ENCODE measurements at regions not wholly inside any gene's neighbourhood (a gene's known extent, or its start where the extent isn't known, plus 50 kb on each side); places are given as distances from the start of the nearest gene placed in this dataset.

- intact Hi-C loops (cut with micrococcal nuclease), result no loop called here
- H3K4me3 ChIP-seq (ENCODE audit: low read length), result no peak overlapping the region
- peaks cover 0 to 8% of the 10 kb centered on the region in 2 donors for H3K27me3 Mint-ChIP-seq (ENCODE audit: low read depth in 2 of 2)
- 80% methylated on average over 11 of the region's 11 CpGs for WGBS (ENCODE audit: insufficient coverage)
- H3K27me3 ChIP-seq (ENCODE audit: control insufficient read depth, insufficient read depth, low read length), result no peaks in the 10 kb centered on the region
- no peaks in the 10 kb centered on the region for H3K36me3 Mint-ChIP-seq
- H3K9me3 ChIP-seq (ENCODE audit: control insufficient read depth, insufficient read depth, low read length), result no peaks in the 10 kb centered on the region
- H3K4me1 Mint-ChIP-seq, result no peaks in the 10 kb centered on the region
- no peak for TF ChIP-seq CTCF (IDR thresholded peaks at IDR 0.05)
- no peak overlapping the region for H3K27ac Mint-ChIP-seq
- no peak overlapping the region for H3K4me3 Mint-ChIP-seq
- H3K4me1 ChIP-seq (ENCODE audit: control insufficient read depth, insufficient read depth, low read length), result no peaks in the 10 kb centered on the region
- H3K27ac ChIP-seq (ENCODE audit: low read length), result no peak overlapping the region
- no peak for DNase-seq
- peaks cover 2 to 5% of the 10 kb centered on the region in 2 donors for H3K9me3 Mint-ChIP-seq
- ATAC-seq, result no peak
- H3K36me3 ChIP-seq (ENCODE audit: control insufficient read depth, insufficient read depth, low read length), result no peaks in the 10 kb centered on the region
Observed at GRCh38 chr2:2738684-2739083, 407.6 kb upstream of the MYT1L start.

DNA sequence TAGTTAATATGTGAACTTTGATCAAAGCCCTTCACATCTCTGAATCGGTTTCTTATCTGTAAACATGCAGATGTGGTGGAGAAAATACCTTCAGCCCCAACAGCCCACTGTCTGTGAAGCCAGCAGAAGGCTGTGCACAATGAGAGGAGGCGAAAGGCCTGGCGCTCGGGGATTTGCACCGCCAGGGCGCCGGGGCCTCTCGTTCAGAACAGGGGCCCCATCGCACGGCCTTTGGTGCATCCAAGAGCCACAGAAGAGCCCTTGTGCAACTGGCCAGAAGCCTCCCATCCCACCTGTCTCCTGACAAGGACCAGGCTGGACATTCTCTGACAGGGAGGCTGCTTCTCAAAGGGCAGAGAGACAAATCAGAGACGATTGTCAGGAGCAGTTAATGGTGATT lies 407.2 kb upstream of the MYT1L start:
- H3K9me3 ChIP-seq (ENCODE audit: control insufficient read depth, insufficient read depth, low read length), result no peaks in the 10 kb centered on the region
- intact Hi-C loops (cut with micrococcal nuclease), result no loop called here
- H3K27me3 ChIP-seq (ENCODE audit: control insufficient read depth, insufficient read depth, low read length), result no peaks in the 10 kb centered on the region
- no peak overlapping the region for H3K4me3 Mint-ChIP-seq
- no peak overlapping the region for H3K4me3 ChIP-seq (ENCODE audit: low read length)
- DNase-seq, result no peak
- no peak overlapping the region for H3K27ac ChIP-seq (ENCODE audit: low read length)
- peaks cover 2 to 5% of the 10 kb centered on the region in 2 donors for H3K9me3 Mint-ChIP-seq
- peaks cover 0 to 8% of the 10 kb centered on the region in 2 donors for H3K27me3 Mint-ChIP-seq (ENCODE audit: low read depth in 2 of 2)
- H3K27ac Mint-ChIP-seq, result no peak overlapping the region
- no peaks in the 10 kb centered on the region for H3K4me1 ChIP-seq (ENCODE audit: control insufficient read depth, insufficient read depth, low read length)
- ATAC-seq, result no peak
- no peak for TF ChIP-seq CTCF (IDR thresholded peaks at IDR 0.05)
- no peaks in the 10 kb centered on the region for H3K36me3 Mint-ChIP-seq
- WGBS (ENCODE audit: insufficient coverage), result 91% methylated on average over 11 of the region's 11 CpGs
- no peaks in the 10 kb centered on the region for H3K36me3 ChIP-seq (ENCODE audit: control insufficient read depth, insufficient read depth, low read length)
- H3K4me1 Mint-ChIP-seq, result no peaks in the 10 kb centered on the region

GRCh38 chr2:2735041-2735440 lies 404.0 kb upstream of the MYT1L start:
- Histone ChIP-seq H3K27ac (ENCODE audit: low read length) (no peak overlapping the region), H3K9me3 (ENCODE audit: control insufficient read depth, insufficient read depth, low read length) (no peaks in the 10 kb centered on the region), H3K36me3 (ENCODE audit: control insufficient read depth, insufficient read depth, low read length) (no peaks in the 10 kb centered on the region), H3K4me1 (ENCODE audit: control insufficient read depth, insufficient read depth, low read length) (no peaks in the 10 kb centered on the region), H3K4me3 (ENCODE audit: low read length) (no peak overlapping the region), H3K27me3 (ENCODE audit: control insufficient read depth, insufficient read depth, low read length) (no peaks in the 10 kb centered on the region)
- Mint-ChIP-seq H3K4me1 (no peaks in the 10 kb centered on the region), H3K36me3 (no peaks in the 10 kb centered on the region), H3K4me3 (no peak overlapping the region), H3K27ac (no peak overlapping the region), H3K9me3 (peaks cover 1 to 4% of the 10 kb centered on the region in 2 donors), H3K27me3 (ENCODE audit: low read depth in 2 of 2) (peaks cover 0 to 6% of the 10 kb centered on the region in 2 donors)
- no peak for TF ChIP-seq CTCF (IDR thresholded peaks at IDR 0.05)
- intact Hi-C loops (cut with micrococcal nuclease), result no loop called here
- DNase-seq, result no peak
- 88% methylated on average over 7 of the region's 7 CpGs for WGBS (ENCODE audit: insufficient coverage)
- no peak for ATAC-seq

GRCh38 chr2:2734308-2734707 lies 403.2 kb upstream of the MYT1L start:
- no peak for DNase-seq
- H3K9me3 ChIP-seq (ENCODE audit: control insufficient read depth, insufficient read depth, low read length), result no peaks in the 10 kb centered on the region
- no peak overlapping the region for H3K4me3 ChIP-seq (ENCODE audit: low read length)
- Mint-ChIP-seq H3K9me3 (no peaks in the 10 kb centered on the region), H3K4me1 (no peaks in the 10 kb centered on the region), H3K27ac (no peak overlapping the region), H3K36me3 (no peaks in the 10 kb centered on the region), H3K4me3 (no peak overlapping the region), H3K27me3 (ENCODE audit: low read depth in 2 of 2) (peaks cover 0 to 2% of the 10 kb centered on the region in 2 donors)
- H3K4me1 ChIP-seq (ENCODE audit: control insufficient read depth, insufficient read depth, low read length), result no peaks in the 10 kb centered on the region
- no peak for TF ChIP-seq CTCF (IDR thresholded peaks at IDR 0.05)
- WGBS (ENCODE audit: insufficient coverage), result 83% methylated on average over 8 of the region's 9 CpGs
- intact Hi-C loops (cut with micrococcal nuclease), result no loop called here
- no peak for ATAC-seq
- no peaks in the 10 kb centered on the region for H3K27me3 ChIP-seq (ENCODE audit: control insufficient read depth, insufficient read depth, low read length)
- no peak overlapping the region for H3K27ac ChIP-seq (ENCODE audit: low read length)
- no peaks in the 10 kb centered on the region for H3K36me3 ChIP-seq (ENCODE audit: control insufficient read depth, insufficient read depth, low read length)
